Transverse colon (tissue), 4 donors: ENCODE measurements at regions not wholly inside any gene's neighbourhood (a gene's known extent, or its start where the extent isn't known, plus 50 kb on each side); places are given as distances from the start of the nearest gene placed in this dataset.

ENCODE experiments used
- CTCF ChIP-seq, 5 experiments: fragments of 200-600 bp in 3 of 5; fragments of 450-650 bp in 2 of 5; sonication (generic) in 3 of 5; IDR thresholded peaks; 1 replicate in 2 of 5; 2 replicates in 3 of 5; pipeline ENCODE4 v1.5.1; 2016 to 2017; ENCODE audit warnings: antibody characterized with exemption in 5 of 5, inconsistent platforms in 3 of 5, mild to moderate bottlenecking in 2 of 5, moderate library complexity in 1 of 5
- POLR2A ChIP-seq: fragments of 450-650 bp; IDR thresholded peaks from one replicate; pipeline ENCODE4 v1.6.1; 2016; ENCODE audit warnings: antibody characterized with exemption, mild to moderate bottlenecking, moderate library complexity
- POLR2AphosphoS5 ChIP-seq, 3 donors: sonication (generic); formaldehyde crosslinking; IDR thresholded peaks; one replicate each; pipeline ENCODE4 v1.6.1; 2016; ENCODE audit warnings: antibody characterized with exemption in 3 of 3

GRCh38 chr5:116876240-116876840 lies 301.7 kb upstream of the SEMA6A start:
- TF ChIP-seq CTCF (IDR thresholded peaks at IDR 0.05) (no peak), POLR2A (no peak), POLR2AphosphoS5 (IDR thresholded peaks at IDR 0.05) (no peak)
